ENCODE measurements at regions not wholly inside any gene's neighbourhood (a gene's known extent, or its start where the extent isn't known, plus 50 kb on each side); places are given as distances from the start of the nearest gene placed in this dataset.

DNA sequence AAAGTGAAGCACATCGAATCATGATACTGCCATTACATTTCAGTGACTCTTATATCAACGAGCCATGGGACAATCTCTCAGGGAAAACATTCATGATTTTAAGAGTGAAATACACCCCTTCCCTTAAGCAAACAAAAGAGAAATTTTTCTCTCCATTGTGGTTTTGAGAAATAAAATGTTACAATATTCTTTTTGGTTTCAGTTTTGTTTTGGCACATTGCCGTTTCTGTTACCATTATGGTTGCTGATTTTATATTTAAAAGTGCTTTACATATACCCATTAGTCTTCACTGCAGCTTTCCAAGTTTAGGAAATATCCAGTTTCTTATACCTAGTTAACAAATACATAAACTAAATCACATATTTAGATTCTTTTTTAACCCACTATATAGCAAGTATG is 126.8 kb upstream of the SEM1 start:
- no peaks in the 10 kb centered on the region for H3K36me3 ChIP-seq (ENCODE audit: insufficient read depth, low read length)
- no peaks in the 10 kb centered on the region for H3K27me3 ChIP-seq (ENCODE audit: insufficient read depth, low read depth, low read length)
- H4K20me1 ChIP-seq (ENCODE audit: insufficient read depth): no peaks in the 10 kb centered on the region
- TF ChIP-seq, protein P1, sequence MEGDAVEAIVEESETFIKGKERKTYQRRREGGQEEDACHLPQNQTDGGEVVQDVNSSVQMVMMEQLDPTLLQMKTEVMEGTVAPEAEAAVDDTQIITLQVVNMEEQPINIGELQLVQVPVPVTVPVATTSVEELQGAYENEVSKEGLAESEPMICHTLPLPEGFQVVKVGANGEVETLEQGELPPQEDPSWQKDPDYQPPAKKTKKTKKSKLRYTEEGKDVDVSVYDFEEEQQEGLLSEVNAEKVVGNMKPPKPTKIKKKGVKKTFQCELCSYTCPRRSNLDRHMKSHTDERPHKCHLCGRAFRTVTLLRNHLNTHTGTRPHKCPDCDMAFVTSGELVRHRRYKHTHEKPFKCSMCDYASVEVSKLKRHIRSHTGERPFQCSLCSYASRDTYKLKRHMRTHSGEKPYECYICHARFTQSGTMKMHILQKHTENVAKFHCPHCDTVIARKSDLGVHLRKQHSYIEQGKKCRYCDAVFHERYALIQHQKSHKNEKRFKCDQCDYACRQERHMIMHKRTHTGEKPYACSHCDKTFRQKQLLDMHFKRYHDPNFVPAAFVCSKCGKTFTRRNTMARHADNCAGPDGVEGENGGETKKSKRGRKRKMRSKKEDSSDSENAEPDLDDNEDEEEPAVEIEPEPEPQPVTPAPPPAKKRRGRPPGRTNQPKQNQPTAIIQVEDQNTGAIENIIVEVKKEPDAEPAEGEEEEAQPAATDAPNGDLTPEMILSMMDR (IDR thresholded peaks at IDR 0.05; ENCODE audit: poor library complexity, severe bottlenecking): no peak
- TF ChIP-seq EZH2 (IDR thresholded peaks at IDR 0.05; ENCODE audit: borderline replicate concordance, insufficient read depth, low read length, poor library complexity, severe bottlenecking): no peak
- TF ChIP-seq RAD21 (conservative IDR thresholded peaks at IDR 0.05): no peak
- TF ChIP-seq SMC3 (conservative IDR thresholded peaks at IDR 0.05; ENCODE audit: poor library complexity): no peak
- no peak for TF ChIP-seq MXI1 (conservative IDR thresholded peaks at IDR 0.05; ENCODE audit: poor library complexity, severe bottlenecking)
- no peak for TF ChIP-seq POLR2AphosphoS5 (IDR thresholded peaks at IDR 0.05)
- no peak for TF ChIP-seq TAF1 (IDR thresholded peaks at IDR 0.05; ENCODE audit: low read depth)
- no peak for TF ChIP-seq EP300 (conservative IDR thresholded peaks at IDR 0.05; ENCODE audit: poor library complexity, severe bottlenecking)
- no peak for TF ChIP-seq REST (IDR thresholded peaks at IDR 0.05; ENCODE audit: borderline replicate concordance)
- H3K9me2 ChIP-seq (ENCODE audit: insufficient read depth, low read length): no peaks in the 10 kb centered on the region
- H3F3A ChIP-seq (ENCODE audit: insufficient read depth, low read length, poor library complexity, severe bottlenecking): no peaks in the 10 kb centered on the region
- H3K79me2 ChIP-seq (replicated peaks; ENCODE audit: insufficient read depth, low read length): no peaks in the 10 kb centered on the region
- no peaks in the 10 kb centered on the region for H3K9me3 ChIP-seq (ENCODE audit: low read length)
- no peak overlapping the region for H3K9ac ChIP-seq (ENCODE audit: low read length)
- no peak overlapping the region for H3K4me3 ChIP-seq (ENCODE audit: low read length)
- H3K4me2 ChIP-seq (ENCODE audit: low read length): no peak overlapping the region
- no peak overlapping the region for H3K27ac ChIP-seq (ENCODE audit: low read length)
- H2AFZ ChIP-seq (ENCODE audit: low read depth, low read length): no peak overlapping the region

GRCh38 chr7:96837593-96837992 is 127.9 kb upstream of the SEM1 start:
- no peaks in the 10 kb centered on the region for H3K27me3 ChIP-seq (ENCODE audit: insufficient read depth, low read depth, low read length)
- H3K9ac ChIP-seq (ENCODE audit: low read length): no peak overlapping the region
- no peak overlapping the region for H3K27ac ChIP-seq (ENCODE audit: low read length)
- H3K9me3 ChIP-seq (ENCODE audit: low read length): no peaks in the 10 kb centered on the region
- H3K79me2 ChIP-seq (replicated peaks; ENCODE audit: insufficient read depth, low read length): no peaks in the 10 kb centered on the region
- H3K4me2 ChIP-seq (ENCODE audit: low read length): no peak overlapping the region
- no peak overlapping the region for H3K4me3 ChIP-seq (ENCODE audit: low read length)
- H3K36me3 ChIP-seq (ENCODE audit: insufficient read depth, low read length): no peaks in the 10 kb centered on the region
- TF ChIP-seq MXI1 (conservative IDR thresholded peaks at IDR 0.05; ENCODE audit: poor library complexity, severe bottlenecking): no peak
- TF ChIP-seq EP300 (conservative IDR thresholded peaks at IDR 0.05; ENCODE audit: poor library complexity, severe bottlenecking): no peak
- TF ChIP-seq TAF1 (IDR thresholded peaks at IDR 0.05; ENCODE audit: low read depth): no peak
- no peak for TF ChIP-seq RAD21 (conservative IDR thresholded peaks at IDR 0.05)
- TF ChIP-seq REST (IDR thresholded peaks at IDR 0.05; ENCODE audit: borderline replicate concordance): no peak
- TF ChIP-seq, protein P1 (IDR thresholded peaks at IDR 0.05; ENCODE audit: poor library complexity, severe bottlenecking): no peak
- no peak for TF ChIP-seq POLR2AphosphoS5 (IDR thresholded peaks at IDR 0.05)
- TF ChIP-seq SMC3 (conservative IDR thresholded peaks at IDR 0.05; ENCODE audit: poor library complexity): no peak
- TF ChIP-seq EZH2 (IDR thresholded peaks at IDR 0.05; ENCODE audit: borderline replicate concordance, insufficient read depth, low read length, poor library complexity, severe bottlenecking): no peak
- H3F3A ChIP-seq (ENCODE audit: insufficient read depth, low read length, poor library complexity, severe bottlenecking): no peaks in the 10 kb centered on the region
- H2AFZ ChIP-seq (ENCODE audit: low read depth, low read length): no peak overlapping the region
- H4K20me1 ChIP-seq (ENCODE audit: insufficient read depth): no peaks in the 10 kb centered on the region
- no peaks in the 10 kb centered on the region for H3K9me2 ChIP-seq (ENCODE audit: insufficient read depth, low read length)
